OCI-LY3 (cell line): ENCODE measurements at regions not wholly inside any gene's neighbourhood (a gene's known extent, or its start where the extent isn't known, plus 50 kb on each side); places are given as distances from the start of the nearest gene placed in this dataset.

Experiments used
- EZH2phosphoT487 ChIP-seq: fragments of 200-600 bp; shearing (Covaris generic); IDR thresholded peaks from 2 replicates; pipeline ENCODE4 v1.6.1; 2018; ENCODE audit warnings: antibody characterized with exemption, mixed run types, low read depth
- TF ChIP-seq, protein P1 (sequence below): fragments of 200-600, 300-600 bp; sonication (generic); IDR thresholded peaks from 2 replicates; pipeline ENCODE4 v1.5.1; 2014; ENCODE audit warnings: antibody characterized with exemption, low read length, low read depth

DNA sequence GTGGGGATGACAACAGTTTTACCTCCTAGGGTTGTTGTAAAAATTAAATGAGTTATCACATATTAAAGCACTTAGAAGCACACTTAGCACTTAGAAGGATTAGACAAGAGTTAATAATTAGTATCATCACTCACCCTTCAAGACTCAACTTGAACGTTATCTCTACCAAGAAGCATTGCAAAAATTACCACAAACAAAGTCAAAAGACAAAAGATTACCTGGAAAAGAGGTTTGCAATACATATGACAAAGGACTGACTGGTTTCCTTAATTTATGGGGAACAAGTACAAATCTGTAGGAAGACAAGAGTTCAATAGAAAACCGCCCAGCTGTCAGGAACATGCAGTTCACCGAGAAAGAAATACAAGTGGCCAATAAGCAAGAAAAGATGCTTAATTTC lies 93.3 kb upstream of the ATP1A1 start:
- TF ChIP-seq, protein P1, sequence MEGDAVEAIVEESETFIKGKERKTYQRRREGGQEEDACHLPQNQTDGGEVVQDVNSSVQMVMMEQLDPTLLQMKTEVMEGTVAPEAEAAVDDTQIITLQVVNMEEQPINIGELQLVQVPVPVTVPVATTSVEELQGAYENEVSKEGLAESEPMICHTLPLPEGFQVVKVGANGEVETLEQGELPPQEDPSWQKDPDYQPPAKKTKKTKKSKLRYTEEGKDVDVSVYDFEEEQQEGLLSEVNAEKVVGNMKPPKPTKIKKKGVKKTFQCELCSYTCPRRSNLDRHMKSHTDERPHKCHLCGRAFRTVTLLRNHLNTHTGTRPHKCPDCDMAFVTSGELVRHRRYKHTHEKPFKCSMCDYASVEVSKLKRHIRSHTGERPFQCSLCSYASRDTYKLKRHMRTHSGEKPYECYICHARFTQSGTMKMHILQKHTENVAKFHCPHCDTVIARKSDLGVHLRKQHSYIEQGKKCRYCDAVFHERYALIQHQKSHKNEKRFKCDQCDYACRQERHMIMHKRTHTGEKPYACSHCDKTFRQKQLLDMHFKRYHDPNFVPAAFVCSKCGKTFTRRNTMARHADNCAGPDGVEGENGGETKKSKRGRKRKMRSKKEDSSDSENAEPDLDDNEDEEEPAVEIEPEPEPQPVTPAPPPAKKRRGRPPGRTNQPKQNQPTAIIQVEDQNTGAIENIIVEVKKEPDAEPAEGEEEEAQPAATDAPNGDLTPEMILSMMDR: no peak
- TF ChIP-seq EZH2phosphoT487: no peak
